H1 (cell line): ENCODE measurements at regions not wholly inside any gene's neighbourhood (a gene's known extent, or its start where the extent isn't known, plus 50 kb on each side); places are given as distances from the start of the nearest gene placed in this dataset.

Experiments used
- CTCF ChIA-PET: fragments of 300-600 bp; sonication (Branson Sonifier 250); formaldehyde crosslinking; loops from one replicate; lab custom pipeline; 2021; ENCODE audit not compliant: partially characterized antibody; lab: Charles Lee
- POLR2A ChIA-PET: fragments of 300-600 bp; sonication (Branson Sonifier 250); formaldehyde crosslinking; loops from one replicate; lab custom pipeline; 2021; ENCODE audit warnings: inconsistent platforms; ENCODE audit not compliant: partially characterized antibody; lab: Charles Lee
- DNase-seq, 2 experiments: peaks; one replicate each; pipeline versions ENCODE4 v3.0.0 to v3.0.0-alpha.2; 2010 to 2022; ENCODE audit warnings: low spot score in 2 of 2, low read depth in 1 of 2, mixed read lengths in 1 of 2
- FAIRE-seq: peaks from 2 replicates; lab custom pipeline; 2011; peaks lifted over from hg19 to GRCh38; lab: Jason Lieb, UNC
- H2AFZ ChIP-seq: 2 replicates; pipeline ENCODE4 v1.8.1; 2012; ENCODE audit warnings: low read length, inconsistent platforms
- H2AK5ac ChIP-seq: 2 replicates; pipeline ENCODE4 v1.6.1; 2013; ENCODE audit warnings: low read depth, low read length
- H2BK120ac ChIP-seq: replicated peaks from 2 replicates; pipeline ENCODE3; 2013; ENCODE audit warnings: low read depth, low read length, inconsistent platforms
- H2BK12ac ChIP-seq: 2 replicates; pipeline ENCODE4 v1.6.1; 2013; ENCODE audit warnings: low read depth, low read length
- H2BK15ac ChIP-seq: 2 replicates; pipeline ENCODE4 v1.6.1; 2013; ENCODE audit warnings: low read length
- H2BK20ac ChIP-seq: 2 replicates; pipeline ENCODE4 v1.6.1; 2013; ENCODE audit warnings: low read length
- H2BK5ac ChIP-seq: 2 replicates; pipeline ENCODE4 v1.6.1; 2013; ENCODE audit warnings: low read depth, low read length
- H3K14ac ChIP-seq: 2 replicates; pipeline ENCODE4 v1.6.1; 2013; ENCODE audit warnings: inconsistent platforms; ENCODE audit not compliant: insufficient read length
- H3K18ac ChIP-seq: 2 replicates; pipeline ENCODE4 v1.6.1; 2013; ENCODE audit warnings: low read length; ENCODE audit errors: extremely low read depth
- H3K23ac ChIP-seq: 2 replicates; pipeline ENCODE4 v1.6.1; 2013; ENCODE audit warnings: inconsistent platforms; ENCODE audit not compliant: insufficient read length
- H3K23me2 ChIP-seq: 2 replicates; pipeline ENCODE4 v1.6.1; 2013; ENCODE audit warnings: low read depth, low read length
- H3K27ac ChIP-seq: 2 replicates; pipeline ENCODE4 v1.6.1; 2011; ENCODE audit warnings: low read depth, low read length, inconsistent platforms
- H3K27me3 ChIP-seq, 4 experiments: replicated peaks in 1 of 4; 1 replicate in 1 of 4; 2 replicates in 3 of 4; pipeline versions ENCODE4 v1.6.1 to v1.8.1; 2011 to 2013; ENCODE audit warnings: low read length in 3 of 4, mild to moderate bottlenecking in 3 of 4, inconsistent platforms in 2 of 4, mixed read lengths in 2 of 4, moderate library complexity in 1 of 4; ENCODE audit not compliant: control insufficient read depth in 3 of 4, insufficient read depth in 3 of 4; ENCODE audit errors: extremely low read depth in 1 of 4
- H3K36me3 ChIP-seq, 4 experiments: 2 replicates each; pipeline versions ENCODE4 v1.6.1 to v1.8.1; 2011 to 2013; ENCODE audit warnings: mild to moderate bottlenecking in 4 of 4, low read length in 3 of 4, moderate library complexity in 2 of 4, control low read depth in 1 of 4, inconsistent platforms in 1 of 4; ENCODE audit not compliant: insufficient read depth in 4 of 4, control insufficient read depth in 2 of 4
- H3K4ac ChIP-seq: replicated peaks from 2 replicates; pipeline ENCODE3; 2013; ENCODE audit warnings: low read length, low read depth, mixed read lengths, inconsistent platforms; ENCODE audit not compliant: insufficient read length
- H3K4me1 ChIP-seq, 4 experiments: replicated peaks in 1 of 4; 1 replicate in 1 of 4; 2 replicates in 3 of 4; pipeline versions ENCODE4 v1.6.1 to v1.8.1; 2011 to 2013; ENCODE audit warnings: low read length in 3 of 4, inconsistent platforms in 2 of 4, mixed read lengths in 1 of 4; ENCODE audit not compliant: insufficient read depth in 4 of 4, control insufficient read depth in 3 of 4
- H3K4me2 ChIP-seq, 2 experiments: 2 replicates each; pipeline versions ENCODE4 v1.6.1 to v1.8.1; 2011 to 2013; ENCODE audit warnings: low read depth in 2 of 2, low read length in 2 of 2, control low read depth in 1 of 2, inconsistent platforms in 1 of 2, mild to moderate bottlenecking in 1 of 2; ENCODE audit not compliant: insufficient read depth in 1 of 2
- H3K4me3 ChIP-seq, 4 experiments: fragments of 200-600, 300-600 bp in 1 of 4; sonication (generic), shearing (Covaris generic), sonication (Bioruptor Twin) in 1 of 4; 2 replicates each; pipeline versions ENCODE4 v1.5.1 to v1.8.1; 2011 to 2016; ENCODE audit warnings: low read length in 4 of 4, low read depth in 3 of 4, control low read depth in 2 of 4, inconsistent platforms in 2 of 4, mild to moderate bottlenecking in 2 of 4, mixed read lengths in 1 of 4, moderate library complexity in 1 of 4; ENCODE audit not compliant: insufficient read depth in 2 of 4; ENCODE audit errors: extremely low read depth in 1 of 4
- H3K56ac ChIP-seq: replicated peaks from 2 replicates; pipeline ENCODE3; 2013; ENCODE audit warnings: low read depth, mild to moderate bottlenecking, mixed read lengths, low read length, inconsistent platforms; ENCODE audit not compliant: insufficient read length
- H3K79me1 ChIP-seq: 2 replicates; pipeline ENCODE4 v1.6.1; 2013; ENCODE audit warnings: low read depth, low read length, control low read depth
- H3K79me2 ChIP-seq, 2 experiments: 2 replicates each; pipeline versions ENCODE4 v1.6.1 to v1.8.1; 2012 to 2013; ENCODE audit warnings: low read length in 2 of 2, mild to moderate bottlenecking in 2 of 2, inconsistent platforms in 1 of 2; ENCODE audit not compliant: insufficient read depth in 2 of 2, control insufficient read depth in 1 of 2
- H3K9ac ChIP-seq, 4 experiments: replicated peaks in 1 of 4; 1 replicate in 1 of 4; 2 replicates in 3 of 4; pipeline versions ENCODE4 v1.6.1 to v1.8.1; 2011 to 2013; ENCODE audit warnings: low read depth in 3 of 4, low read length in 3 of 4, control low read depth in 2 of 4, mild to moderate bottlenecking in 2 of 4, moderate library complexity in 2 of 4, inconsistent platforms in 1 of 4; ENCODE audit errors: extremely low read depth in 1 of 4
- H3K9me3 ChIP-seq, 2 experiments: 2 replicates each; pipeline versions ENCODE4 v1.6.1 to v1.8.1; 2012 to 2013; ENCODE audit warnings: mild to moderate bottlenecking in 2 of 2, moderate library complexity in 2 of 2, control low read depth in 1 of 2, inconsistent platforms in 1 of 2, low read depth in 1 of 2, low read length in 1 of 2, mixed read lengths in 1 of 2; ENCODE audit not compliant: insufficient read depth in 2 of 2
- H4K20me1 ChIP-seq, 2 experiments: replicated peaks in 1 of 2; 2 replicates each; pipeline versions ENCODE3 to v1.8.1; 2011 to 2013; ENCODE audit warnings: inconsistent platforms in 2 of 2, low read length in 2 of 2, mild to moderate bottlenecking in 1 of 2; ENCODE audit not compliant: insufficient read depth in 2 of 2, control insufficient read depth in 1 of 2
- H4K5ac ChIP-seq: 2 replicates; pipeline ENCODE4 v1.6.1; 2013; ENCODE audit warnings: low read length, low read depth, mixed read lengths, inconsistent platforms; ENCODE audit not compliant: insufficient read length
- H4K8ac ChIP-seq: 2 replicates; pipeline ENCODE4 v1.8.0; 2013; ENCODE audit warnings: mild to moderate bottlenecking, moderate library complexity, low read length, inconsistent platforms; ENCODE audit not compliant: insufficient read depth; ENCODE audit errors: extremely low read depth
- H4K91ac ChIP-seq: replicated peaks from 2 replicates; pipeline ENCODE3; 2013; ENCODE audit warnings: low read length, mixed read lengths, inconsistent platforms; ENCODE audit not compliant: insufficient read length
- CREB1 ChIP-seq: IDR thresholded peaks from 2 replicates; pipeline ENCODE4 v1.6.1; 2012; ENCODE audit warnings: inconsistent platforms
- KDM4A ChIP-seq: IDR thresholded peaks from one replicate; pipeline ENCODE4 v1.7.1; 2012; ENCODE audit warnings: low read depth, mild to moderate bottlenecking, moderate library complexity, low read length, inconsistent platforms; ENCODE audit not compliant: severe bottlenecking
- NRF1 ChIP-seq: IDR thresholded peaks from 2 replicates; pipeline ENCODE4 v1.6.1; 2011; ENCODE audit warnings: mild to moderate bottlenecking, low read depth, low read length, improper control_type of control experiment
- RAD21 ChIP-seq, 2 experiments: IDR thresholded peaks in 1 of 2; conservative IDR thresholded peaks in 1 of 2; 2 replicates each; pipeline ENCODE4 v1.6.1; 2011; ENCODE audit warnings: low read depth in 2 of 2, low read length in 2 of 2, improper control_type of control experiment in 1 of 2, inconsistent platforms in 1 of 2, mild to moderate bottlenecking in 1 of 2, moderate library complexity in 1 of 2
- RNF2 ChIP-seq: fragments of 200-900, 300-1000 bp; sonication (generic); IDR thresholded peaks from 2 replicates; pipeline ENCODE4 v1.7.1; 2016; ENCODE audit warnings: borderline replicate concordance, low read depth, mild to moderate bottlenecking, antibody characterized with exemption, low read length; ENCODE audit not compliant: poor library complexity, severe bottlenecking; ENCODE audit errors: missing control alignments
- SAP30 ChIP-seq: fragments of 300-600 bp; sonication (generic); IDR thresholded peaks from 2 replicates; pipeline ENCODE4 v1.7.1; 2012; ENCODE audit warnings: low read length, moderate library complexity, mild to moderate bottlenecking, inconsistent platforms; ENCODE audit not compliant: insufficient read depth, insufficient replicate concordance
- SRF ChIP-seq: IDR thresholded peaks from 2 replicates; pipeline ENCODE4 v1.6.1; 2011; ENCODE audit warnings: mild to moderate bottlenecking, low read depth, low read length, moderate library complexity
- WGBS, 2 experiments: shearing (Covaris generic) in 1 of 2; methylation state at CpG; one replicate each; pipeline versions ENCODE4 v1.1.6 to v1.1.7; 2013 to 2015; ENCODE audit warnings: low lambda C conversion rate in 2 of 2, mixed read lengths in 2 of 2, inconsistent platforms in 1 of 2, low coverage in 1 of 2, missing lambda C conversion rate in 1 of 2; ENCODE audit not compliant: insufficient replicate concordance in 2 of 2, insufficient coverage in 1 of 2, insufficient read length in 1 of 2; ENCODE audit errors: extremely low coverage in 1 of 2, missing lambda C conversion rate in 1 of 2; 5-methylcytosine and 5-hydroxymethylcytosine counted together

DNA sequence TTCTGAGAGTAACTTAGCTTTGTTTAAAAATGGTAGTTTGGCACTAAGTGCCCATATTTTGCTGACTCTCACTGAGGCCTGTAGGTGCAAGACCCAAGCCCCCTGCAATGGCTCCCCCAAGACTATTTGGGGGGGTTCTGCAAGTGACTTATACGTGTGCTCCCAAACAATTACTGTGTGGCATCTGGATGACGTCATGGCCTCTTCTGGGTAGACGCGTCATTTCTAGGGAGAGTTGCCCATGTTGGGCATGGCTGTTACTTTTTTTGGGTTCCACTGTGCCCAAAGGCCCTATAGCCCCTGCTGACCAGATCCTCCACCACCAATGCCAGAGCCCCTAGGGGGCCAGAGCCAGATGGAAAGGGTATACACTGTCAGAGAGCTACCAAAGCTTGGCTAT lies 110.3 kb upstream of the MYLIP start:
- no peak overlapping the region for H3K4me3 ChIP-seq
- H2BK5ac ChIP-seq: no peak overlapping the region
- no peak overlapping the region for H2AFZ ChIP-seq
- no peak overlapping the region for H4K91ac ChIP-seq
- no peak overlapping the region for H2AK5ac ChIP-seq
- H3K9ac ChIP-seq: no peak overlapping the region
- no peaks in the 10 kb centered on the region for H3K79me1 ChIP-seq
- DNase-seq (no peak), FAIRE-seq (no peak)
- no peak overlapping the region for H3K4ac ChIP-seq
- CTCF ChIA-PET: no interaction called here
- H2BK20ac ChIP-seq: no peak overlapping the region
- POLR2A ChIA-PET: no interaction called here
- peaks cover 0 to 3% (median 0%) of the 10 kb centered on the region in 4 experiments; a peak in 1 of 8 replicates for H3K36me3 ChIP-seq
- 97% methylated on average over 4 of the region's 4 CpGs; no CpG with 5 or more reads in 1 of the 2 experiments for WGBS, 2 experiments
- H3K4me2 ChIP-seq: no peak overlapping the region
- H3K27ac ChIP-seq: no peak overlapping the region
- H3K23me2 ChIP-seq: no peaks in the 10 kb centered on the region; the same call in 1 of the 2 replicates
- H2BK15ac ChIP-seq: no peak overlapping the region
- H3K79me2 ChIP-seq: no peaks in the 10 kb centered on the region
- no peak overlapping the region for H2BK120ac ChIP-seq
- no peaks in the 10 kb centered on the region for H4K20me1 ChIP-seq
- H3K4me1 ChIP-seq: no peaks in the 10 kb centered on the region
- H4K8ac ChIP-seq: no peak overlapping the region
- H3K9me3 ChIP-seq: peaks cover 8 to 13% of the 10 kb centered on the region in 2 experiments
- no peaks in the 10 kb centered on the region for H3K27me3 ChIP-seq
- no peak overlapping the region for H3K23ac ChIP-seq
- no peak overlapping the region for H4K5ac ChIP-seq
- H3K56ac ChIP-seq: no peak overlapping the region
- H3K18ac ChIP-seq: no peak overlapping the region
- no peak overlapping the region for H3K14ac ChIP-seq
- no peak overlapping the region for H2BK12ac ChIP-seq
- TF ChIP-seq NRF1 (no peak), RAD21 (IDR thresholded peaks at IDR 0.05 in 1 of 2, conservative IDR thresholded peaks at IDR 0.05 in 1 of 2; ENCODE audit: low read depth in 2 of 2, low read length in 2 of 2) (no peak), KDM4A (no peak), CREB1 (no peak), RNF2 (no peak), SRF (no peak), SAP30 (no peak)
